ENCODE measurements at regions not wholly inside any gene's neighbourhood (a gene's known extent, or its start where the extent isn't known, plus 50 kb on each side); places are given as distances from the start of the nearest gene placed in this dataset.
A peak's percentile ranks its signal among the peaks of the same experiment; 100 is the strongest.

DNA sequence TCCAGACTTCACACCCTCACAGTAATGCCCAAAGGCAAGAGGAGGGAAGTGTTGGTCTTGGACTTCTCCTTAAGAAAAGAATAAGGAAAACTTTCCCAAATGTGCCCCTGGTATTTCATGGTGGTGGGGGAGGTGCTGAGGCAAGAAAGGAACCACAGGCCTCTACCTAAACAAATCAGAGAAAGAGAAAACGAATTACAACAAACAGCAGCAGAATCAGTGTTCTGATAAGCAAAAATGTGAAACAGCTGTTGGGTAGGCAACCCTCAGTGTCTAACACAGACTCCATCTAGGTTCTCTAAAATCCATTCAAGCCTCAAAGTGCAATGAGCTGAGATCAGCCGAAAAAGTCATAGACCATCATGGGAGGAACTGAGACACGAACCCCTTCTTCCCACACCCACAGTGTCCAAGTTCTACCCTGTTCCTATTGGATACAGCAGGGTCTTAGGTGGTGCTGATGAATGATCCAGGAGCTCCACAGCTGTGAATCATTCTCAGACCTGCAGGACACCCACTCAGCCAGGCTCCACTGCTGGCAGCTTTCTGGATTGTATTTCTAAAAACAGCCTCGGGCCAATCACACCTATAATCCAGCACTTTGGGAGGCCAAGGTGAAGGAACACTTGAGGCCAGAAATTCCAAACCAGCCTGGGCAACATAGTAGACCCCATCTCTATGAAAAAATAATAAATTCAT lies 149.1 kb downstream of the PLPP3 start:
- H3K36me3 ChIP-seq, result no peaks in the 10 kb centered on the region
- no peak for DNase-seq (ENCODE audit: low read depth in 1 of 2, low spot score in 2 of 2)
- H3K27me3 ChIP-seq (replicated peaks), result no peaks in the 10 kb centered on the region
- H3K9me3 ChIP-seq (replicated peaks), result no peaks in the 10 kb centered on the region
- H3K4me3 ChIP-seq, result no peak overlapping the region
- peaks cover 22% of the 10 kb centered on the region for H3K4me1 ChIP-seq (replicated peaks)
- no peak overlapping the region for H3K27ac ChIP-seq

DNA sequence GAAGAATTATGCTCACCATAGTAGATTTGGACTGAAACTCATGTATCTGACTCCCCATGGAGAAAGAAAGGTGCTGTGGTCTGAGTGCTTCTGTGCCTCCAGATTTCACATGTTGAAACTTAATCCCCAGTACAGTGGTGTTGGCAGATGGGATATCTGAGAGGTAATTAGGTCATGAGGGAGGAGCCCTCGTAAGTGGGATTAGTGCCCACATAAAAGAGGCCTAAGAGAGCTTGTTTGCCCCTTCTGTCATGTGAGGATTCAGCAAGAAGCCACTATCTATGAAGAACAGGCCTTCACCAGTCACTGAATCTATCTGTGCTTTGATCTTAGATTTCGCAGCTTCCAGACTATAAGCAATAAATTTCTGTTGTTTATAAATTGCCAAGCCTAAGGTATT lies 150.1 kb downstream of the PLPP3 start:
- Histone ChIP-seq H3K4me1 (replicated peaks) (peaks cover 22% of the 10 kb centered on the region), H3K27me3 (replicated peaks) (no peaks in the 10 kb centered on the region), H3K9me3 (replicated peaks) (no peaks in the 10 kb centered on the region), H3K27ac (no peak overlapping the region), H3K4me3 (no peak overlapping the region), H3K36me3 (no peaks in the 10 kb centered on the region)
- DNase-seq (ENCODE audit: low read depth in 1 of 2, low spot score in 2 of 2), result no peak

DNA sequence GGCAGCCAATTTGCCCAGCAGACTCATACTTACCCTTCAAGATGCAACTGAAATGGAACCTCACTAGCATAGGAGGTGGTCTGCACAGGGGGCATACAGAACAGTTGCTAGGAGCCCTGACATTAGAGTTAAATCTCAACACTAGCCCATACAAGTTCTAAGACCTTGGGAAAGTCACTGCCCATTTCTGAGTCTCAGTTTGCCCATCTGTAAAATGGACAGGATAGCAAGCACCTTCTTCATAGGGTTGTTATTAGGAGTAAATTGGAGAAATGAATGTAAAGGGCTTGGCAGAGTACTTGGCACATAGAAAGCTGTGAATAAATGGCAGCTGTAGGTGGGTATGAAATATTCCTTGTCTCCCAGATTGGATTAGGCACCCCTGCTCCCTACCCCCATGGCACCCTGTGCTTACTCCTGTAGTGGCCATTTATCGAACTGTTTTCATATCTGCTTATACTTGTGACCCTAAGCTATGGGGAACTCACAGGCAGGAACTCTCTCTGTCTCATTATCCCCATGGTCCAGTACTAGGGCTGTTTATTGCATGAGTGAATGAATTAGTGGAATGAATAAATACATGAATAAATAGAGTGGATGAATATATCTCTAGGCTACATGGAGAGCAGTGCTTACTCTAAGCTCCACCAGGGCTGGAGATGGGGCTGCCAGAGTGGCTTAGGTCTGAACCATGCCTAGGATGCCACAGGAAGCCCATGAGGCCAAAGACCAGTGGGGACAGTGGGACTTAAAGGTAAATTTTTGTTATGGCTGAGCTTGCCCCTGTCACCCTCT lies 152.6 kb downstream of the PLPP3 start:
- H3K9me3 ChIP-seq (replicated peaks), result no peaks in the 10 kb centered on the region
- no peaks in the 10 kb centered on the region for H3K27me3 ChIP-seq (replicated peaks)
- peaks cover 10% of the 10 kb centered on the region; the same call in 1 of the 2 replicates for H3K4me1 ChIP-seq (replicated peaks)
- DNase-seq (ENCODE audit: low read depth in 1 of 2, low spot score in 2 of 2), result no peak
- H3K4me3 ChIP-seq, result no peak overlapping the region
- no peaks in the 10 kb centered on the region for H3K36me3 ChIP-seq
- no peak overlapping the region for H3K27ac ChIP-seq

DNA sequence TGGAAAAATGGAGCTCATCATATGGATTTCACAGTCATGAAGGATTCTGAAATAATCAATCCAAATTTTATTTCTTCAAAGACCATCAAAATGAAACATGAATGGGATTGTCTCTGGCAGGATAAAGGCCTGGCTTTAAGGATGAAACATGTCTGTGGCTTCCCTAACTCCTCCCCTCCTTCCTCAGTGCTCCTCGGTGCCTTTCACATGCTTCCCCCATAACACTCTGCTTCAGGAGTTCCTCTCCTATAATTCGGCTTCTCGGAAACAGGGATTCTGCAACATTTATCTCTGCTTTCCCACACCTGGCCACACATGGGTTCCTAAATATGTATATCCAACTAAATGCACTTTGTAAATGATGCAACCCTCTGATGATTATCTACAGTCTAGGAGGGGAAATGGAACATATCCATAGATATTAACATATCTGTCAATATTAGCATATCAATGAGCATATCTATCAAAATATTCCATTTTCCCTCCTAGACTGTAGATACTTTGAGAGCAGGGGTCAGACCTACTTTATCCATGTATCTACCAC lies 153.8 kb downstream of the PLPP3 start:
- Histone ChIP-seq H3K9me3 (replicated peaks) (no peaks in the 10 kb centered on the region), H3K27ac (no peak overlapping the region), H3K4me1 (replicated peaks) (peaks cover 8% of the 10 kb centered on the region; the same call in 1 of the 2 replicates), H3K36me3 (no peaks in the 10 kb centered on the region), H3K27me3 (replicated peaks) (no peaks in the 10 kb centered on the region), H3K4me3 (no peak overlapping the region)
- no peak for DNase-seq (ENCODE audit: low read depth in 1 of 2, low spot score in 2 of 2)

DNA sequence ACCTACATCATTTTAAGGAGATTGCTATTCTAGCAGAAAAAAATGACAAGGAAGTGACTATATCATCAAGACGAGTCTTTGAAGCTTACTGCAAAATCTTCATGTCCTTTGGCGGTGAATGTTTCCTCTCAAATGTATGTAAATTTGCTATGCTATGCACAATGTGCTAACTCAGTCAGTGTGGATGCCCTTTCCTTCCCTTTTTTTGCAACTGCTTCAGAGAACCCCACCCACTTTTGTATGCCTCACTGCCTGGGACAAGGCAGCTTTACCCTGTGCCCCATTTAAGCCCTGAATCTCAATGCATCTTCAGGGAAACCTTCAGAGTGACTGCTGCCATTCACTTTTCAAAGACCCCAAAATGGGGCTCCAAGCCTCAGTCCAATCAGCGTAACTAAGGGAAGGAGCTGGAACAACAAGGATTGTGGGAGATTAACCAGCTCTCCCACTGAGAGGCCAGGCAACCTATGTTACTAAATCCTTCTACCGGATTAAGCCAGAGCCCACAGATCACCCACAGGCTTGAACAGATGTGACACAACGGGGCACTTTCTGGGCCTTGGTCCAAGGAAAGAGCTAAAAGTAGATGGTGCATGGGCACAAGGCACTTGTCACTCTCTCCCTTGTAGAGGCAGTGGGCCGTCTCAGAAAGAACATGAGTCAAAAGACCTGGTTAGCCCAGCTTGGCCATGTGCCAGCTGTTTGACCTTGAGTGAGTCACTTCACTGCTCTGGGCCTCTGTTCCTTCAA lies 154.4 kb downstream of the PLPP3 start:
- 0 out of 2 replicates have a peak, but pooled peaks cover 1% of the 10 kb centered on the region for H3K4me1 ChIP-seq (replicated peaks)
- H3K36me3 ChIP-seq, result no peaks in the 10 kb centered on the region
- H3K9me3 ChIP-seq (replicated peaks), result no peaks in the 10 kb centered on the region
- H3K27ac ChIP-seq, result no peak overlapping the region
- DNase-seq (ENCODE audit: low read depth in 1 of 2, low spot score in 2 of 2), result peak in 1 of 2 experiments; percentile 57
- no peaks in the 10 kb centered on the region for H3K27me3 ChIP-seq (replicated peaks)
- no peak overlapping the region for H3K4me3 ChIP-seq

DNA sequence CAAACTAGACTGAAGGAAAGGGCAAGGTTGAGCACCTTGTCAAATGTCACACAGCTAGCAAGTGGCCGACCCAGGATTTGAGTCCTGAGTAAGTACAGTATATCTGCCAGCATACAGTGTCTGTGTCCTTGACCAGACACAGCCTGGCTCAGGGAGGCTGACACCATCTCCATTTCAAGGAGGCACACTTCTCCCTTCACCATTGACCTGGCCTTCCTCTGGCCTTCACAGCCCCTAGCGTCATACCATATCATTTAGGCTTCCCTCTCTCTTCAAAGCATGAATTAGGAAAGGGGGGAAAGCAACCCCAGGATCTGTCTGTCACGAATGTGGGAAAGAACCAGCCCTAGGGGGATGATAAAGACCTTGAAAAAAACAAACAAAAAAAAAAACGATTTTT lies 155.6 kb downstream of the PLPP3 start:
- no peaks in the 10 kb centered on the region for H3K36me3 ChIP-seq
- no peak overlapping the region for H3K27ac ChIP-seq
- no peaks in the 10 kb centered on the region for H3K27me3 ChIP-seq (replicated peaks)
- H3K4me3 ChIP-seq, result no peak overlapping the region
- no peaks in the 10 kb centered on the region for H3K9me3 ChIP-seq (replicated peaks)
- DNase-seq (ENCODE audit: low read depth in 1 of 2, low spot score in 2 of 2), result no peak
- H3K4me1 ChIP-seq (replicated peaks), result no peaks in the 10 kb centered on the region

DNA sequence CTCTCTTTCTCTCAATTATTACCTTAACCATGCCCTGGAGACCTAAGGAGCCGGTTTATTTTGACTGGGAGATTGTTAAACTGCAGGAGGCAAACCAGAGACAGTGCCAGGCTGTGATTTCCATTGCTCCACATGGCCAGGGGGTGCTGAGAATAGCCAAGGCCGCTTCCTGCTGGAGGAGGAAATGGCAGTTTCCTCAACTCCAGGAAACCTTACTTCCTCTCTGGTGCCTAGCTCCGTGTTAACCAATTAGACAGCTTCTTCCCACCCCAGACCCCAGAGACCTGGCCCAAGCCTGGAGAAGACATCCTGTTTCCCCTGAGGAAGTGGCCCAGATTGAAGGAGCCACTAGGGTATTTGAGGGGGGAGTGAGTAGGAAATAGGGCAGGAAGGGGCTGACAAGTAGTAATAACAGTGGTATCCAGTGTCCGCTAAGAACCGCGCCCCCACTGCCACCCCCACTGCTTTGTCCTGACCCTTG lies 161.2 kb downstream of the PLPP3 start:
- H3K27ac ChIP-seq, result no peak overlapping the region
- H3K4me3 ChIP-seq, result no peak overlapping the region
- no peak for DNase-seq (ENCODE audit: low read depth in 1 of 2, low spot score in 2 of 2)
- no peaks in the 10 kb centered on the region for H3K36me3 ChIP-seq
- no peaks in the 10 kb centered on the region for H3K9me3 ChIP-seq (replicated peaks)
- H3K27me3 ChIP-seq (replicated peaks), result no peaks in the 10 kb centered on the region
- peaks cover 17% of the 10 kb centered on the region for H3K4me1 ChIP-seq (replicated peaks)

DNA sequence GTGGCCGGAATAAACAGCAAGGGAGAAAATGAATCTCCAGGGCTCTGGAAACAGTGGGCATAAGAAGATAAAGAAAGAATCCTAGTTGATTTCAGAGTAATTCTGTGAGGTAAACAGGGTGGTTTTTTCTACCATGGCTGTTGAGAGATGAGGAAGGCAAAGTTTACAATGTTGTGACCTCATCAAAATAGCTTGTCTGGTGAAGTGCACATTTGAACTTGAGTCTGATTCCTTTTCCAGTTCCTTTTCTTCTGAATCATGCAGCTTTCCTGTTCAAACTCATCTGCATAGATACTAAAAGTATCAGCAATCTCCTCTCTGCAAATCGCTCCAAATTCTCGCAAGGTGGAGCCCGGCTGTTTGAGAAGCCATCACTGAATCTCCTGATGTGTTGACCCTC lies 161.7 kb downstream of the PLPP3 start:
- Histone ChIP-seq H3K27ac (no peak overlapping the region), H3K27me3 (replicated peaks) (no peaks in the 10 kb centered on the region), H3K36me3 (no peaks in the 10 kb centered on the region), H3K4me1 (replicated peaks) (peaks cover 17% of the 10 kb centered on the region), H3K9me3 (replicated peaks) (no peaks in the 10 kb centered on the region), H3K4me3 (no peak overlapping the region)
- DNase-seq (ENCODE audit: low read depth in 1 of 2, low spot score in 2 of 2), result no peak

DNA sequence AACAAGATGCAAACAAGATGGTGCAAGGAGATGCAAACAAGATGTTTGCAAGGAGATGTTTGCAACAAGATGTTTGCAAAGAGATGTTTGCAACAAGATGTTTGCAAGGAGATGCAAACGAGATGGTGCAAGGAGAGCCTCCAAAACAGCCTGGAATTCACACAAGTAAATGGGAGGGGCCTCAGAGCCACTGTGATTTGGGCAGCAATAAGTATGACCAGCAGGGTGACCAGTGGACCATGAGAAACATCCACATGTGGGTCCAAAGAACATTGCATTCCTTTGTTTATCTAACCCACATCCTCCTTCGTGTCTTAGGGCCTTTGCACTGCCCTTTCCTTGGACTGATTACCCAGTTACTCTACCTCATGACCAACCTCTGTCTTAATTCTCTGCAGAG lies 162.9 kb downstream of the PLPP3 start:
- Histone ChIP-seq H3K4me3 (no peak overlapping the region), H3K27ac (no peak overlapping the region), H3K9me3 (replicated peaks) (no peaks in the 10 kb centered on the region), H3K4me1 (replicated peaks) (peaks cover 17% of the 10 kb centered on the region), H3K27me3 (replicated peaks) (no peaks in the 10 kb centered on the region), H3K36me3 (no peaks in the 10 kb centered on the region)
- DNase-seq (ENCODE audit: low read depth in 1 of 2, low spot score in 2 of 2), result no peak

DNA sequence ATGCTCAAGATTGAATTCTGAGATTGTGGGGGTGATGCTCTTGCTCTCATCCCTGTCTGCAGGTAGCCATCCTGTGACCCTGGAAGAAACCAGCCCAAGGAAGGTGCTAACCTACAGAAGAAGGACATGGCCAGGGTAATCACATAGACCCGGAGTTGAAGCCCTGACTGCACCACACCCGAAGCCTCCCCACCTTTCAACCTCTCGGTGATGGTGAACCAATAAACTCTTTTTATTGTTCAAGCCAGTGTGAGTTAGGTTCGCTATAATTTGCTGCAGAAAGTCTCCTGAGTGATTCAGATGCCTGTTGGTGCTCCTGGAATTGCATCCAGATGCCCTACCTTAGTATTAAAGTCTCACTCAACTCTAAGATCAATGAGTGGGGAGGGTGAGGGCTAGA lies 163.6 kb downstream of the PLPP3 start:
- DNase-seq (ENCODE audit: low read depth in 1 of 2, low spot score in 2 of 2), result no peak
- Histone ChIP-seq H3K4me1 (replicated peaks) (peaks cover 17% of the 10 kb centered on the region), H3K36me3 (no peaks in the 10 kb centered on the region), H3K9me3 (replicated peaks) (no peaks in the 10 kb centered on the region), H3K27ac (no peak overlapping the region), H3K4me3 (no peak overlapping the region), H3K27me3 (replicated peaks) (no peaks in the 10 kb centered on the region)

DNA sequence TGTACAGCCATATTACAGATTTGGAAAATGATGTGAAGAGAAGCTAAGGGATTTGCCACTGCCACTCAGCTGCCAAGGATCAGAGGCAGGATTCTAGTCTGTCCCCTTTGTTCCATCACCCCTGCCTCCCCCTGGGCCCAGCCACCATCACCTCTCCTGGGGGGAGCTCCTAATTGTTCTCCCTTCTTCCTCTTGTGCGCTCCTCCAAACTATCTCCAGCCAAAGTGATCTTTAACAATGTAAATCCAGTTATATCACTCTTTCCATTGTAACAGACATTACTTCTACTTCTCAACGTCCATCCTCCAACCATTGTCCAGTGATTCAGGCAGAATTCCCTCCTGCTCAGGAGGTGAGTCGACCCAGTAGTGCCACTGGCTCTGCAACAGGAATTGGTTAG lies 164.1 kb downstream of the PLPP3 start:
- no peaks in the 10 kb centered on the region for H3K27me3 ChIP-seq (replicated peaks)
- no peaks in the 10 kb centered on the region for H3K36me3 ChIP-seq
- H3K4me3 ChIP-seq, result no peak overlapping the region
- H3K9me3 ChIP-seq (replicated peaks), result no peaks in the 10 kb centered on the region
- no peak overlapping the region for H3K27ac ChIP-seq
- DNase-seq (ENCODE audit: low read depth in 1 of 2, low spot score in 2 of 2), result no peak
- peaks cover 17% of the 10 kb centered on the region for H3K4me1 ChIP-seq (replicated peaks)

DNA sequence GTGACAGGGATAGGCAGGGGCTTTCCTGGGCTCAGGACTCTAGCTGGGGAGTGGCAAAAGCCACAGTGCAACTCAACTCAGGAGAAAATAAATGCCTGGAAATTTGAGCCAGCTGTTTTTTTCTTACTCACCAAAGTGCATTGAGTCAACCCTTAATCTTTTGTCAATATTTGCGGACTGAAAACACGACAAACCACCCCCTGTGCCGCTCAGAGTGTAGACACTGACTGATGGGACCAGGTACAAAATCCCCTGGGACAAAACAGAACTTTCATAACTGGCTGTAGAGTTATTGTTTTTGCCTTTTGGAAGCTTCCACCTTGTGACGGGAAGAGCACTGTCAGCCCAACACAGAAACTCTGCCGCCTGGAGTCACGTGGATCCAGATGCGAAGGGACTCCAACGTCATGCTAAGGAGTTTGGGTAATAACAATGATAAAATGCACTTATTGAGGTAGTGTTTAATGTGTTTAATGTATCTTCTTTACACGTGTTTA lies 164.6 kb downstream of the PLPP3 start:
- Histone ChIP-seq H3K4me1 (replicated peaks) (peaks cover 17% of the 10 kb centered on the region), H3K27me3 (replicated peaks) (no peaks in the 10 kb centered on the region), H3K27ac (no peak overlapping the region), H3K4me3 (no peak overlapping the region), H3K9me3 (replicated peaks) (no peaks in the 10 kb centered on the region), H3K36me3 (no peaks in the 10 kb centered on the region)
- no peak for DNase-seq (ENCODE audit: low read depth in 1 of 2, low spot score in 2 of 2)

DNA sequence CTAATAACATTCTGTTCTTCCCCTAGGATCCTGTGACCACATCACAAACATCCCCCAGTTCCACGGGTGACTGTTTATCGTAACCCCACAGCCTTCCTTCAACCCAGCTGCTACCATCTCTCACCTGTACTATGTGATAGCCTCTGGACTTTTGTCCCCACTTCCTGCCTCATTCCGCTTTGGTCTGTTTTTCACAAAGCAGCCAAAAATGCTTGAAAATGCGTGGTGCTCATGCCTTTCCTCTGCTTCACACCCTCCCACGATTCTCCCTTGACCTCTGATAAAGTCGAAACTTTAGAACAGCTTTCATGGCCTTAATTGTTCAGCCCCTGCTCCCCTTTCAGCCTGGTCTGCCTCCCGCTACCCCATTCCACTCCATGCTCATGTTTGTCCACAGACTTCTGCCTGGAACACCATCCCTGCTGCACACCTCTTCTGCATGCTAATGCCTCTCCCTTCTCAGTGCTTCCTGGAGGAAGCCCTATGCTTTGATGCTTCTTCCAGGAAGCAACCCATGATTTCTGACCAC lies 165.6 kb downstream of the PLPP3 start:
- Histone ChIP-seq H3K27me3 (replicated peaks) (no peaks in the 10 kb centered on the region), H3K4me1 (replicated peaks) (peaks cover 25% of the 10 kb centered on the region), H3K27ac (no peak overlapping the region), H3K36me3 (no peaks in the 10 kb centered on the region), H3K4me3 (no peak overlapping the region), H3K9me3 (replicated peaks) (no peaks in the 10 kb centered on the region)
- DNase-seq (ENCODE audit: low read depth in 1 of 2, low spot score in 2 of 2), result no peak

Data from SJSA1 (cell line).